Natural killer cell treated with Interleukin-12 subunit alpha and Interleukin-12 subunit beta and Interleukin-15 and Interleukin-18, amount 100 ng/mL, for 72 hours (primary cell): ENCODE measurements at regions not wholly inside any gene's neighbourhood (a gene's known extent, or its start where the extent isn't known, plus 50 kb on each side); places are given as distances from the start of the nearest gene placed in this dataset.

Source experiments
- ATAC-seq, 2 donors: fragments of 150-1000 bp; cut with Tn5 transposase in 1 of 2; sonication (Bioruptor Pico), chemical (Tn5 transposase) in 1 of 2; 2 replicates each; pipeline ENCODE4 v1.10.0; 2021
- DNase-seq: peaks from one replicate; pipeline ENCODE4 v3.0.0; 2022; ENCODE audit warnings: low spot score
- H3K27ac Mint-ChIP-seq, 2 donors: 1 replicate in 1 of 2; 2 replicates in 1 of 2; pipeline ENCODE4 v1.8.0; 2022; ENCODE audit warnings: mixed read lengths in 2 of 2, mild to moderate bottlenecking in 1 of 2, moderate library complexity in 1 of 2
- H3K27me3 Mint-ChIP-seq, 2 donors: 1 replicate in 1 of 2; 2 replicates in 1 of 2; pipeline ENCODE4 v1.8.0; 2022; ENCODE audit warnings: mixed read lengths in 2 of 2
- H3K36me3 Mint-ChIP-seq: one replicate; pipeline ENCODE4 v1.8.0; 2022; ENCODE audit warnings: mixed read lengths
- H3K4me1 Mint-ChIP-seq, 2 donors: 1 replicate in 1 of 2; 2 replicates in 1 of 2; pipeline ENCODE4 v1.8.0; 2022; ENCODE audit warnings: low read depth in 2 of 2, mixed read lengths in 2 of 2, mild to moderate bottlenecking in 1 of 2
- H3K4me3 Mint-ChIP-seq: one replicate; pipeline ENCODE4 v1.8.0; 2022; ENCODE audit warnings: mixed read lengths
- H3K9me3 Mint-ChIP-seq: 2 replicates; pipeline ENCODE4 v1.8.0; 2022; ENCODE audit warnings: mixed read lengths

GRCh38 chr15:70246623-70247220 lies 149.0 kb upstream of the TLE3 start:
- Mint-ChIP-seq H3K27ac (no peak overlapping the region), H3K4me1 (peaks cover 16 to 20% of the 10 kb centered on the region in 2 donors), H3K27me3 (peaks cover 11 to 25% of the 10 kb centered on the region in 2 donors), H3K4me3 (no peak overlapping the region), H3K9me3 (no peaks in the 10 kb centered on the region), H3K36me3 (no peaks in the 10 kb centered on the region)
- DNase-seq (peak; percentile 56), ATAC-seq (no peak)

- peak; percentile 61 for DNase-seq
- peak; percentile 52 to 53 for ATAC-seq
- H3K36me3 Mint-ChIP-seq: no peaks in the 10 kb centered on the region
- H3K27me3 Mint-ChIP-seq: peaks cover 17 to 29% of the 10 kb centered on the region in 2 donors
- no peak overlapping the region for H3K27ac Mint-ChIP-seq
- peaks cover 19 to 26% of the 10 kb centered on the region in 2 donors for H3K4me1 Mint-ChIP-seq
- no peaks in the 10 kb centered on the region for H3K9me3 Mint-ChIP-seq
- H3K4me3 Mint-ChIP-seq: no peak overlapping the region
Measured at GRCh38 chr15:70245932-70246622, 148.4 kb upstream of the TLE3 start.

GRCh38 chr15:70244978-70245542 lies 147.3 kb upstream of the TLE3 start:
- peaks cover 26 to 28% of the 10 kb centered on the region in 2 donors for H3K4me1 Mint-ChIP-seq
- ATAC-seq (no peak), DNase-seq (no peak)
- H3K4me3 Mint-ChIP-seq: no peak overlapping the region
- no peak overlapping the region for H3K27ac Mint-ChIP-seq
- H3K36me3 Mint-ChIP-seq: no peaks in the 10 kb centered on the region
- H3K27me3 Mint-ChIP-seq: peaks cover 25 to 35% of the 10 kb centered on the region in 2 donors
- H3K9me3 Mint-ChIP-seq: no peaks in the 10 kb centered on the region

GRCh38 chr15:70243686-70244540 lies 146.2 kb upstream of the TLE3 start:
- H3K27ac Mint-ChIP-seq: no peak overlapping the region
- no peak overlapping the region for H3K4me3 Mint-ChIP-seq
- no peaks in the 10 kb centered on the region for H3K9me3 Mint-ChIP-seq

GRCh38 chr15:70242951-70243685 lies 145.4 kb upstream of the TLE3 start:
- Mint-ChIP-seq H3K27ac (no peak overlapping the region), H3K4me1 (peaks cover 26 to 29% of the 10 kb centered on the region in 2 donors), H3K4me3 (no peak overlapping the region), H3K36me3 (no peaks in the 10 kb centered on the region), H3K9me3 (no peaks in the 10 kb centered on the region), H3K27me3 (peaks cover 27 to 32% of the 10 kb centered on the region in 2 donors)
- no peak for DNase-seq
- no peak for ATAC-seq

More at GRCh38 chr15:70243686-70244540, 146.2 kb upstream of the TLE3 start:
- DNase-seq: no peak
- ATAC-seq: no peak
- Mint-ChIP-seq H3K4me1 (peaks cover 27 to 28% of the 10 kb centered on the region in 2 donors), H3K27me3 (peaks cover 25 to 35% of the 10 kb centered on the region in 2 donors), H3K36me3 (no peaks in the 10 kb centered on the region)

- Mint-ChIP-seq H3K9me3 (no peaks in the 10 kb centered on the region), H3K36me3 (no peaks in the 10 kb centered on the region), H3K27ac (no peak overlapping the region), H3K4me3 (no peak overlapping the region), H3K4me1 (peaks cover 37 to 43% of the 10 kb centered on the region in 2 donors), H3K27me3 (peaks cover 33% of the 10 kb centered on the region in 2 donors)
- ATAC-seq (no peak), DNase-seq (no peak)
Measured at GRCh38 chr15:70241561-70242320, 144.0 kb upstream of the TLE3 start.

GRCh38 chr15:70240820-70241430 lies 143.2 kb upstream of the TLE3 start:
- Mint-ChIP-seq H3K4me3 (no peak overlapping the region), H3K36me3 (no peaks in the 10 kb centered on the region), H3K27me3 (peaks cover 33 to 34% of the 10 kb centered on the region in 2 donors), H3K4me1 (peaks cover 38 to 43% of the 10 kb centered on the region in 2 donors), H3K27ac (no peak overlapping the region), H3K9me3 (no peaks in the 10 kb centered on the region)
- no peak for DNase-seq
- ATAC-seq: no peak

- no peak overlapping the region for H3K4me3 Mint-ChIP-seq
- DNase-seq (no peak), ATAC-seq (peak in 1 of 2 donors; percentile 50)
- peaks cover 36 to 41% of the 10 kb centered on the region in 2 donors for H3K4me1 Mint-ChIP-seq
- H3K9me3 Mint-ChIP-seq: no peaks in the 10 kb centered on the region
- peaks cover 35% of the 10 kb centered on the region in 2 donors for H3K27me3 Mint-ChIP-seq
- no peaks in the 10 kb centered on the region for H3K36me3 Mint-ChIP-seq
- no peak overlapping the region for H3K27ac Mint-ChIP-seq
Measured at GRCh38 chr15:70240082-70240481, 142.4 kb upstream of the TLE3 start.

GRCh38 chr15:70238917-70239316 lies 141.2 kb upstream of the TLE3 start:
- Mint-ChIP-seq H3K4me1 (peaks cover 46 to 47% of the 10 kb centered on the region in 2 donors), H3K27me3 (peaks cover 30 to 31% of the 10 kb centered on the region in 2 donors), H3K36me3 (no peaks in the 10 kb centered on the region), H3K4me3 (no peak overlapping the region), H3K27ac (no peak overlapping the region), H3K9me3 (no peaks in the 10 kb centered on the region)
- DNase-seq (no peak), ATAC-seq (no peak)

GRCh38 chr15:70237626-70238025 lies 139.9 kb upstream of the TLE3 start:
- Mint-ChIP-seq H3K27ac (no peak overlapping the region), H3K36me3 (peaks cover 8% of the 10 kb centered on the region), H3K27me3 (peaks cover 34 to 39% of the 10 kb centered on the region in 2 donors), H3K4me3 (no peak overlapping the region), H3K4me1 (peaks cover 41 to 47% of the 10 kb centered on the region in 2 donors), H3K9me3 (no peaks in the 10 kb centered on the region)
- ATAC-seq (no peak), DNase-seq (no peak)

GRCh38 chr15:70236341-70237086 lies 138.8 kb upstream of the TLE3 start:
- Mint-ChIP-seq H3K27me3 (peaks cover 36 to 40% of the 10 kb centered on the region in 2 donors), H3K9me3 (peaks cover 5% of the 10 kb centered on the region), H3K4me1 (peaks cover 36 to 46% of the 10 kb centered on the region in 2 donors), H3K36me3 (peaks cover 19% of the 10 kb centered on the region), H3K4me3 (peak overlapping the region; percentile 39), H3K27ac (peak overlapping the region in 1 of 2 donors; percentile 22)
- DNase-seq (peak; percentile 65), ATAC-seq (peak; percentile 90 to 92)
